Heart left ventricle (tissue), 16 donors: ENCODE measurements at regions not wholly inside any gene's neighbourhood (a gene's known extent, or its start where the extent isn't known, plus 50 kb on each side); places are given as distances from the start of the nearest gene placed in this dataset.
A peak's percentile ranks its signal among the peaks of the same experiment; 100 is the strongest.

ENCODE experiments used
- ATAC-seq, 4 donors: fragments of 200-7000 bp; cut with Tn5 transposase; one replicate each; pipeline ENCODE4 v1.9.1; 2020 to 2022; ENCODE audit warnings: moderate library complexity in 4 of 4, mild to moderate bottlenecking in 3 of 4, moderate number of reproducible peaks in 1 of 4
- DNase-seq, 5 donors: peaks; one replicate each; pipeline ENCODE4 v3.0.0-alpha.2; 2020
- H3K27ac ChIP-seq, 12 donors: fragments of 200-600 bp; sonication (generic) in 4 of 12; one replicate each; pipeline versions ENCODE4 v1.5.0 to v1.8.0; 2016 to 2022; ENCODE audit warnings: mild to moderate bottlenecking in 2 of 12
- H3K27me3 ChIP-seq, 9 donors: fragments of 200-600 bp; sonication (generic) in 2 of 9; one replicate each; pipeline versions ENCODE4 v1.5.1 to v1.8.0; 2016 to 2022; ENCODE audit warnings: mild to moderate bottlenecking in 3 of 9
- H3K36me3 ChIP-seq, 9 donors: fragments of 200-600 bp; sonication (generic) in 2 of 9; one replicate each; pipeline versions ENCODE4 v1.5.0 to v1.8.0; 2018 to 2022; ENCODE audit warnings: mild to moderate bottlenecking in 2 of 9
- H3K4me1 ChIP-seq, 12 donors: fragments of 200-600 bp; sonication (generic) in 4 of 12; one replicate each; pipeline versions ENCODE4 v1.5.0 to v1.8.0; 2016 to 2022; ENCODE audit warnings: mild to moderate bottlenecking in 3 of 12
- H3K4me3 ChIP-seq, 12 donors: fragments of 200-600 bp; sonication (generic) in 4 of 12; one replicate each; pipeline versions ENCODE4 v1.5.0 to v1.8.0; 2017 to 2022; ENCODE audit warnings: mild to moderate bottlenecking in 9 of 12, moderate library complexity in 4 of 12
- H3K9me3 ChIP-seq, 12 donors: fragments of 200-600 bp; sonication (generic) in 4 of 12; one replicate each; pipeline versions ENCODE4 v1.5.0 to v1.8.0; 2016 to 2022; ENCODE audit warnings: mild to moderate bottlenecking in 1 of 12
- CTCF ChIP-seq, 12 donors: fragments of 200-600 bp; sonication (generic) in 4 of 12; IDR thresholded peaks; one replicate each; pipeline versions ENCODE4 v1.5.0 to v1.8.0; 2018 to 2022; ENCODE audit warnings: antibody characterized with exemption in 12 of 12, mild to moderate bottlenecking in 5 of 12
- POLR2A ChIP-seq, 2 donors: fragments of 450-650 bp; IDR thresholded peaks; one replicate each; pipeline ENCODE4 v1.6.1; 2017; ENCODE audit warnings: antibody characterized with exemption in 2 of 2, mild to moderate bottlenecking in 2 of 2, moderate library complexity in 2 of 2
- WGBS, 4 donors: extraction: QIAGEN DNeasy Blood & Tissue Kit in 2 of 4; methylation state at CpG; one replicate each; pipeline versions ENCODE4 v1.1.5 to v1.1.7; 2013 to 2018; 5-methylcytosine and 5-hydroxymethylcytosine counted together
- intact Hi-C, 10 donors: fragments of 100-400 bp; cut with DNase I; formaldehyde crosslinking; loops; one replicate each; pipeline versions ENCODE4 v1.11.1 to v1.14.2; 2022
- donor health status: ischemic (EF 13 %, LVEDD 7.1; RV severe dilation, severe dysfunction).
- donor health status: healthy with polysubstance abuse.
- donor health status: DM: no; HTN: yes; CAD: no.
- donor health status: DM: no; HTN: no; CAD: no.
- donor health status: ischemic (EF 25% LVEDD 6.9; RV normal size, moderate dysfunction).
- donor health status: ischemic (EF 25% LVEDD 5.7; RV mildly dilated, moderate dysfunction).
- donor health status: healthy.
- donor health status: DM: yes; HTN: yes; CAD: no.
- donor health status: ischemic (EF 35%, LVEDD 5.7; RV mildly dilated, moderate dysfunction).
- donor health status: nonischemic (EF 11% LVEDD 7.7; RV severe dilation, severe dysfunction).
- donor health status: DM: yes; HTN: yes; CAD: no.
- donor health status: PGD.
- donor health status: ischemic (EF 29% LVEDD 5.4; RV normal size, mild dysfunction).
- donor health status: nonischemic (EF 23%, LVEDD 6.1; RV moderate dilation, normal function).

GRCh38 chr1:221331273-221332183, 410.4 kb downstream of the DUSP10 start:
- no peak overlapping the region for H3K4me3 ChIP-seq
- ATAC-seq (no peak), DNase-seq (no peak)
- peaks cover 0 to 25% (median 16%) of the 10 kb centered on the region in 12 donors for H3K4me1 ChIP-seq
- no peaks in the 10 kb centered on the region for H3K27me3 ChIP-seq
- intact Hi-C loops = no loop called here
- H3K27ac ChIP-seq = no peak overlapping the region
- no peak for TF ChIP-seq CTCF (IDR thresholded peaks at IDR 0.05)
- TF ChIP-seq POLR2A (IDR thresholded peaks at IDR 0.05) = no peak
- H3K36me3 ChIP-seq = no peaks in the 10 kb centered on the region
- 92 to 99% (median 96%) methylated on average over 1 of the region's 1 CpG for WGBS, 4 donors
- peaks cover 0 to 25% (median 15%) of the 10 kb centered on the region in 12 donors for H3K9me3 ChIP-seq

- no peak overlapping the region for H3K4me3 ChIP-seq
- WGBS, 4 donors = 17 to 28% (median 28%) methylated on average over 2 of the region's 2 CpGs
- ATAC-seq = no peak
Measured at GRCh38 chr1:221334062-221334461, 407.8 kb downstream of the DUSP10 start.

GRCh38 chr1:221335161-221336101, 406.5 kb downstream of the DUSP10 start:
- WGBS, 4 donors = 34 to 45% (median 42%) methylated on average over 5 of the region's 5 CpGs
- Histone ChIP-seq H3K27me3 (no peaks in the 10 kb centered on the region), H3K27ac (peak overlapping the region in 8 of 12 donors; percentile 0 to 64 (median 38)), H3K4me3 (peak overlapping the region in 1 of 12 donors; percentile 3), H3K36me3 (no peaks in the 10 kb centered on the region), H3K4me1 (peaks cover 0 to 27% (median 16%) of the 10 kb centered on the region in 12 donors), H3K9me3 (peaks cover 0 to 25% (median 15%) of the 10 kb centered on the region in 12 donors)
- DNase-seq (peak in 2 of 5 donors; percentile 28), ATAC-seq (peak in 3 of 4 donors; percentile 32 to 51 (median 36))
- no peak for TF ChIP-seq CTCF (IDR thresholded peaks at IDR 0.05)
- TF ChIP-seq POLR2A (IDR thresholded peaks at IDR 0.05) = no peak
- intact Hi-C loops = no loop called here

More at GRCh38 chr1:221334062-221334461, 407.8 kb downstream of the DUSP10 start:
- H3K27me3 ChIP-seq = no peaks in the 10 kb centered on the region
- H3K9me3 ChIP-seq = peaks cover 0 to 25% (median 15%) of the 10 kb centered on the region in 12 donors
- no peak for TF ChIP-seq POLR2A (IDR thresholded peaks at IDR 0.05)
- no peak for TF ChIP-seq CTCF (IDR thresholded peaks at IDR 0.05)
- H3K27ac ChIP-seq = peak overlapping the region in 5 of 12 donors; percentile 11 to 64 (median 30)
- H3K36me3 ChIP-seq = no peaks in the 10 kb centered on the region
- DNase-seq = no peak
- H3K4me1 ChIP-seq = peaks cover 0 to 27% (median 16%) of the 10 kb centered on the region in 12 donors
- intact Hi-C loops = no loop called here
